Astrocyte (in vitro differentiated cells and primary cell): ENCODE measurements at regions not wholly inside any gene's neighbourhood (a gene's known extent, or its start where the extent isn't known, plus 50 kb on each side); places are given as distances from the start of the nearest gene placed in this dataset.

Experiments
- EZH2 ChIP-seq: IDR thresholded peaks from 2 replicates; pipeline ENCODE4 v1.6.1; 2012; ENCODE audit warnings: mild to moderate bottlenecking, low read length, inconsistent platforms; ENCODE audit not compliant: insufficient read depth
- TF ChIP-seq, protein P1 (sequence below): IDR thresholded peaks from 2 replicates; pipeline ENCODE4 v1.5.1; 2011; ENCODE audit warnings: low read depth, mild to moderate bottlenecking, inconsistent platforms, low read length, moderate library complexity; ENCODE audit not compliant: insufficient read depth

DNA sequence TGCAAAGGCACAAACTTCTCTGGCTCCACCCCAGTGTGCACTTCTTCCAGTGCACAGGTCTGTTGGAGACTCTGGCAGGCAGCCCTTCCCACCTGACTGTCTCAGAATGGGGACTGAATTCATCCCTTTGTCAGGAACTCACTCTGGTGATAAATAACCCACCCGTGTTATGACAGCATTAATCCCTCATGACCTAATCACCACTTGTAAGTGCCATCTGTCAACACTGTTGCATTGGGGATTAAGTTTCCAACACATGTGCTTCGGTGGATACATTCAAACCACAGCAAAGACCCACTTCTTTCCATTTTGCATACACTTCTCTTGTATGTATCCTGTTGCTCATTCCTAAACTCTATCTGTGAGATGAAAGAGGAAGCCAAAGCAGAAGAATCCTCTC lies 1002.9 kb upstream of the IGFBP7 start:
- TF ChIP-seq, protein P1, sequence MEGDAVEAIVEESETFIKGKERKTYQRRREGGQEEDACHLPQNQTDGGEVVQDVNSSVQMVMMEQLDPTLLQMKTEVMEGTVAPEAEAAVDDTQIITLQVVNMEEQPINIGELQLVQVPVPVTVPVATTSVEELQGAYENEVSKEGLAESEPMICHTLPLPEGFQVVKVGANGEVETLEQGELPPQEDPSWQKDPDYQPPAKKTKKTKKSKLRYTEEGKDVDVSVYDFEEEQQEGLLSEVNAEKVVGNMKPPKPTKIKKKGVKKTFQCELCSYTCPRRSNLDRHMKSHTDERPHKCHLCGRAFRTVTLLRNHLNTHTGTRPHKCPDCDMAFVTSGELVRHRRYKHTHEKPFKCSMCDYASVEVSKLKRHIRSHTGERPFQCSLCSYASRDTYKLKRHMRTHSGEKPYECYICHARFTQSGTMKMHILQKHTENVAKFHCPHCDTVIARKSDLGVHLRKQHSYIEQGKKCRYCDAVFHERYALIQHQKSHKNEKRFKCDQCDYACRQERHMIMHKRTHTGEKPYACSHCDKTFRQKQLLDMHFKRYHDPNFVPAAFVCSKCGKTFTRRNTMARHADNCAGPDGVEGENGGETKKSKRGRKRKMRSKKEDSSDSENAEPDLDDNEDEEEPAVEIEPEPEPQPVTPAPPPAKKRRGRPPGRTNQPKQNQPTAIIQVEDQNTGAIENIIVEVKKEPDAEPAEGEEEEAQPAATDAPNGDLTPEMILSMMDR: no peak
- TF ChIP-seq EZH2: no peak
